ENCODE measurements at regions not wholly inside any gene's neighbourhood (a gene's known extent, or its start where the extent isn't known, plus 50 kb on each side); places are given as distances from the start of the nearest gene placed in this dataset.

- no peak overlapping the region for H3K27ac Mint-ChIP-seq
Measured at GRCh38 chr6:164401871-164402270, 907.5 kb downstream of the C6orf118 start.

GRCh38 chr6:164398647-164399046 is 910.8 kb downstream of the C6orf118 start:
- POLR2A ChIA-PET = no interaction called here

More at GRCh38 chr6:164401871-164402270, 907.5 kb downstream of the C6orf118 start:
- H3K9me3 ChIP-seq = no peaks in the 10 kb centered on the region
- no peaks in the 10 kb centered on the region for H3K36me3 ChIP-seq (ENCODE audit: control insufficient read depth in 2 of 2, extremely low read depth in 1 of 2, insufficient read depth in 1 of 2, low read length in 1 of 2)
- H3K4me3 ChIP-seq (ENCODE audit: control insufficient read depth in 1 of 2, extremely low read depth in 1 of 2, low read length in 1 of 2) = no peak overlapping the region
- Mint-ChIP-seq H3K9me3 (peaks cover 0 to 4% (median 0%) of the 10 kb centered on the region in 3 donors), H3K36me3 (no peaks in the 10 kb centered on the region), H3K4me3 (no peak overlapping the region), H3K4me1 (peaks cover 4 to 18% (median 11%) of the 10 kb centered on the region in 3 donors), H3K27me3 (no peaks in the 10 kb centered on the region)
- DNase-seq (no peak), ATAC-seq (replicated peaks in 1 of 4) (no peak)
- ChIA-PET CTCF (no interaction called here), POLR2A (no interaction called here)
- WGBS (ENCODE audit: insufficient coverage) = no CpG with 5 or more reads among the region's 2 CpGs
- no peaks in the 10 kb centered on the region for H3K27me3 ChIP-seq (replicated peaks in 1 of 2; ENCODE audit: control insufficient read depth in 2 of 2, extremely low read depth in 1 of 2, insufficient read depth in 2 of 2, low read length in 1 of 2)
- no peaks in the 10 kb centered on the region for H3K4me1 ChIP-seq (ENCODE audit: control insufficient read depth in 1 of 2, extremely low read depth in 1 of 2, insufficient read depth in 2 of 2, low read length in 2 of 2)
- H3K27ac ChIP-seq (ENCODE audit: low read length) = no peak overlapping the region

DNA sequence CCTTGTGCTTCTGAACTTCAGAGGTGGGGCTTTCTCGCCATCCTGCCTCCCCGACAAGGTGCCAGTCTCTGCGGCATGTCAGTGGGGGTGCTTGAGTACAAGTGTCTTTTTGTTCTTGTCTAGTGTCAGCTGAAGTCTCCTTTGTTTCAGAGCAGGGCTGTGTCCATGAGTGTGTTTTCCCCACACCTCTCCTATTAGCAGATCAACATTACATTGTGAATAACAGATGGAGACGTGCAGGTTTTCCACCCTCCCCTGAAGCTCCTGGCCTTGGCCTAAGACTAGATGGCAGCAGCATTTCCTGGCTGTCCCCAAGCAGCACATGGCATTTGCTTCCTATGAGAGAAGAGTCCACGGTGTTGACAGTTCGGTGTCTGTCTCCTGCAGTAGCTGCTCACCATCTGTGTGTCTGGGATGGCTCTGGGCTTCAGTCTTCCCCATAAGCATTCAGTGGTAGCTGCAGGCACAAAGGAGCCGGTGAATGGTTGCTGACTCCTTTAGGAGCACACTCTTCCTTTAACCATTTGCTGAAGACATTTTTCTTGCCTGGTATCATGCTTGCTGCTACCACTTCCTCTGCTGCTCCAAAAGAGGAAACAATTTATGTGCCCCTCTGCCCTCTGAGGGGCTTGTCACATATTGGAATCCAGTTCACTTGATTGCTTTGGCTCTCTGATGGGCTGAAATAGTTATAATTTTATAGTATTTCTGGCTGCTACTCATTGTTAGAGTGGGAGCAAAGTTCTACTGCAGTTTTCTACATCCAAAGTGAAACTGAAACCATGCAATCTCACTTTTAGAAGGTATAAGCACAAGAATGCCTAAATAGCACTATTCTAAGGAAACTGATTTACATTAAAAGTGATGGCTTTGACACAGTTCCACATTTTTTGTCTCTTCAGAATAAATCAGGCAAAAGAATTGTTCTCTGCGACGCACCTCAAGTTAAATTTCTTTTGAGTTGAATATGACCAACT is 913.0 kb downstream of the C6orf118 start:
- no peaks in the 10 kb centered on the region for H3K36me3 Mint-ChIP-seq
- WGBS (ENCODE audit: insufficient coverage) = 77% methylated on average over 4 of the region's 9 CpGs
- H3K27ac Mint-ChIP-seq = peak overlapping the region in 1 of 2 donors; percentile 30
- Histone ChIP-seq H3K4me3 (ENCODE audit: control insufficient read depth in 1 of 2, extremely low read depth in 1 of 2, low read length in 1 of 2) (peak overlapping the region in 1 of 2 donors; percentile 16), H3K27me3 (replicated peaks in 1 of 2; ENCODE audit: control insufficient read depth in 2 of 2, extremely low read depth in 1 of 2, insufficient read depth in 2 of 2, low read length in 1 of 2) (no peaks in the 10 kb centered on the region), H3K36me3 (ENCODE audit: control insufficient read depth in 2 of 2, extremely low read depth in 1 of 2, insufficient read depth in 1 of 2, low read length in 1 of 2) (no peaks in the 10 kb centered on the region), H3K4me1 (ENCODE audit: control insufficient read depth in 1 of 2, extremely low read depth in 1 of 2, insufficient read depth in 2 of 2, low read length in 2 of 2) (no peaks in the 10 kb centered on the region), H3K27ac (ENCODE audit: low read length) (no peak overlapping the region), H3K9me3 (no peaks in the 10 kb centered on the region)
- peaks cover 0 to 7% (median 0%) of the 10 kb centered on the region in 3 donors for H3K9me3 Mint-ChIP-seq
- H3K4me1 Mint-ChIP-seq = peaks cover 7 to 20% (median 13%) of the 10 kb centered on the region in 3 donors
- DNase-seq (no peak), ATAC-seq (replicated peaks in 1 of 4) (no peak)
- peak overlapping the region; percentile 47 to 69 (median 50) for H3K4me3 Mint-ChIP-seq
- POLR2A ChIA-PET = no interaction called here
- no peaks in the 10 kb centered on the region for H3K27me3 Mint-ChIP-seq
- CTCF ChIA-PET = no interaction called here

More at GRCh38 chr6:164398647-164399046, 910.8 kb downstream of the C6orf118 start:
- no peaks in the 10 kb centered on the region for H3K27me3 Mint-ChIP-seq
- H3K36me3 Mint-ChIP-seq = no peaks in the 10 kb centered on the region
- no peak overlapping the region for H3K4me3 ChIP-seq (ENCODE audit: control insufficient read depth in 1 of 2, extremely low read depth in 1 of 2, low read length in 1 of 2)
- DNase-seq (no peak), ATAC-seq (replicated peaks in 1 of 4) (no peak)
- H3K36me3 ChIP-seq (ENCODE audit: control insufficient read depth in 2 of 2, extremely low read depth in 1 of 2, insufficient read depth in 1 of 2, low read length in 1 of 2) = no peaks in the 10 kb centered on the region
- no peak overlapping the region for H3K27ac Mint-ChIP-seq
- H3K4me1 Mint-ChIP-seq = peaks cover 7 to 20% (median 13%) of the 10 kb centered on the region in 3 donors
- no peaks in the 10 kb centered on the region for H3K9me3 ChIP-seq
- H3K27me3 ChIP-seq (replicated peaks in 1 of 2; ENCODE audit: control insufficient read depth in 2 of 2, extremely low read depth in 1 of 2, insufficient read depth in 2 of 2, low read length in 1 of 2) = no peaks in the 10 kb centered on the region
- peaks cover 0 to 7% (median 0%) of the 10 kb centered on the region in 3 donors for H3K9me3 Mint-ChIP-seq
- H3K4me1 ChIP-seq (ENCODE audit: control insufficient read depth in 1 of 2, extremely low read depth in 1 of 2, insufficient read depth in 2 of 2, low read length in 2 of 2) = no peaks in the 10 kb centered on the region
- CTCF ChIA-PET = no interaction called here
- WGBS (ENCODE audit: insufficient coverage) = no CpG with 5 or more reads among the region's 1 CpG
- H3K4me3 Mint-ChIP-seq = no peak overlapping the region
- H3K27ac ChIP-seq (ENCODE audit: low read length) = no peak overlapping the region

GRCh38 chr6:164379795-164380194 is 929.6 kb downstream of the C6orf118 start:
- H3K4me1 ChIP-seq (ENCODE audit: control insufficient read depth in 1 of 2, extremely low read depth in 1 of 2, insufficient read depth in 2 of 2, low read length in 2 of 2) = no peaks in the 10 kb centered on the region
- no peak overlapping the region for H3K4me3 ChIP-seq (ENCODE audit: control insufficient read depth in 1 of 2, extremely low read depth in 1 of 2, low read length in 1 of 2)
- Mint-ChIP-seq H3K9me3 (peaks cover 9 to 23% (median 9%) of the 10 kb centered on the region in 3 donors), H3K4me3 (no peak overlapping the region), H3K4me1 (no peaks in the 10 kb centered on the region), H3K36me3 (no peaks in the 10 kb centered on the region), H3K27ac (no peak overlapping the region), H3K27me3 (no peaks in the 10 kb centered on the region)
- no peaks in the 10 kb centered on the region for H3K27me3 ChIP-seq (replicated peaks in 1 of 2; ENCODE audit: control insufficient read depth in 2 of 2, extremely low read depth in 1 of 2, insufficient read depth in 2 of 2, low read length in 1 of 2)
- ChIA-PET CTCF (no interaction called here), POLR2A (no interaction called here)
- ATAC-seq (replicated peaks in 1 of 4) (no peak), DNase-seq (no peak)
- no peak overlapping the region for H3K27ac ChIP-seq (ENCODE audit: low read length)
- WGBS (ENCODE audit: insufficient coverage) = no CpG with 5 or more reads among the region's 1 CpG
- H3K9me3 ChIP-seq = peaks cover 4% of the 10 kb centered on the region
- H3K36me3 ChIP-seq (ENCODE audit: control insufficient read depth in 2 of 2, extremely low read depth in 1 of 2, insufficient read depth in 1 of 2, low read length in 1 of 2) = no peaks in the 10 kb centered on the region

DNA sequence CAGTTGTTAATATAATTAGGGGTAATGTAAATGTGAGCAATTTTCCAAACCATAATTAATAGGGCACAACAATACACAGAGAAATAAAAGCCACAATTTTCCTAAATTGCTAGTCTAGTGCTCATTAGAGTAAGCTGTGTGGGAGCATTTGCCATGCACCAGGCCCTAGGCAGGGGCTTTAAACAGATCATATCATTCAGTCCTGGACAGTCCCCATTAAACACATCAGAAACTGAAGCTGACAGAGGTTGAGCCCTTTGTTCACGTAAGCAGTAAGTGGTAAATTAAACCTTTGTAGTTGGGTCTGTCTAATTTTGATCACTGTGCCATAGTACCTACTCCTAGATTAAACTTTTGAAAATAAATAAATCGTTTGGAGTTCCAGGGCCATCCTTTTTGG is 931.1 kb downstream of the C6orf118 start:
- Histone ChIP-seq H3K4me3 (ENCODE audit: control insufficient read depth in 1 of 2, extremely low read depth in 1 of 2, low read length in 1 of 2) (no peak overlapping the region), H3K36me3 (ENCODE audit: control insufficient read depth in 2 of 2, extremely low read depth in 1 of 2, insufficient read depth in 1 of 2, low read length in 1 of 2) (no peaks in the 10 kb centered on the region), H3K4me1 (ENCODE audit: control insufficient read depth in 1 of 2, extremely low read depth in 1 of 2, insufficient read depth in 2 of 2, low read length in 2 of 2) (no peaks in the 10 kb centered on the region), H3K27ac (ENCODE audit: low read length) (no peak overlapping the region), H3K9me3 (peaks cover 4% of the 10 kb centered on the region), H3K27me3 (replicated peaks in 1 of 2; ENCODE audit: control insufficient read depth in 2 of 2, extremely low read depth in 1 of 2, insufficient read depth in 2 of 2, low read length in 1 of 2) (no peaks in the 10 kb centered on the region)
- CTCF ChIA-PET = no interaction called here
- Mint-ChIP-seq H3K9me3 (peaks cover 9 to 22% (median 9%) of the 10 kb centered on the region in 3 donors), H3K36me3 (no peaks in the 10 kb centered on the region), H3K27me3 (no peaks in the 10 kb centered on the region), H3K4me1 (no peaks in the 10 kb centered on the region), H3K4me3 (no peak overlapping the region), H3K27ac (no peak overlapping the region)
- ATAC-seq (replicated peaks in 1 of 4) (no peak), DNase-seq (no peak)
- no CpG with 5 or more reads among the region's 2 CpGs for whole genome bisulfite sequencing (ENCODE audit: insufficient coverage)
- POLR2A ChIA-PET = no interaction called here

DNA sequence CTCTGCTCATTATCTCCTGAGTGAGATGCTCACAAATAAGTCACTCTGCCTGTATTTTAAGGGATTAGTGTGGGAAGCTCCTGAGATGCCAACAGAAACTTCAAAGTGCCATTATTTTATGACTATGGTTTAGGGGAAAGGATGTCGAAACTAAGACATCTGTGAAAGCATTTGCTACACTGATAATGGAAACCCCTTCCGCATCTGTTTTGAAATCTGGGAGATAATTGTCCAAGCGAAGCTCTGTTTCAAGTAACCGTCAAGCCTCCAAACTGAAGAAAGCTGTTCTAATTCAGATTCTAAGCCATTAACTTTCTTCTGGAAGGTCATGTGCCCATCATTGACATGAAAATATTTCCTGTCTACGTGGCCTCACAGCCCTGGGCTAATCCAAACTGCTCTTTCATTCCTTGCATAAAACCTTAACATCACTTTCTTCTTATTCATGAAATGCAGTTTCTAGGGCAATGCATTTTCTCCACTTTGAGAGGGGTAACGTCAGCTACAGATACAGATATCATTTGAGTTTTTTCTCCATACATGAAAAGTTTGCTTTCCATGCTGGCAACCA is 932.0 kb downstream of the C6orf118 start:
- Mint-ChIP-seq H3K9me3 (peaks cover 9 to 18% (median 9%) of the 10 kb centered on the region in 3 donors), H3K4me1 (no peaks in the 10 kb centered on the region), H3K27ac (no peak overlapping the region), H3K27me3 (no peaks in the 10 kb centered on the region), H3K4me3 (no peak overlapping the region), H3K36me3 (no peaks in the 10 kb centered on the region)
- H3K4me3 ChIP-seq (ENCODE audit: control insufficient read depth in 1 of 2, extremely low read depth in 1 of 2, low read length in 1 of 2) = no peak overlapping the region
- H3K27ac ChIP-seq (ENCODE audit: low read length) = no peak overlapping the region
- ATAC-seq (replicated peaks in 1 of 4) (no peak), DNase-seq (no peak)
- CTCF ChIA-PET = no interaction called here
- no peaks in the 10 kb centered on the region for H3K4me1 ChIP-seq (ENCODE audit: control insufficient read depth in 1 of 2, extremely low read depth in 1 of 2, insufficient read depth in 2 of 2, low read length in 2 of 2)
- POLR2A ChIA-PET = no interaction called here
- peaks cover 4% of the 10 kb centered on the region for H3K9me3 ChIP-seq
- 100% methylated on average over 2 of the region's 6 CpGs for WGBS (ENCODE audit: insufficient coverage)
- no peaks in the 10 kb centered on the region for H3K36me3 ChIP-seq (ENCODE audit: control insufficient read depth in 2 of 2, extremely low read depth in 1 of 2, insufficient read depth in 1 of 2, low read length in 1 of 2)
- no peaks in the 10 kb centered on the region for H3K27me3 ChIP-seq (replicated peaks in 1 of 2; ENCODE audit: control insufficient read depth in 2 of 2, extremely low read depth in 1 of 2, insufficient read depth in 2 of 2, low read length in 1 of 2)

All from T-cell (primary cell).